Ascending aorta (tissue), 2 donors: ENCODE measurements at regions not wholly inside any gene's neighbourhood (a gene's known extent, or its start where the extent isn't known, plus 50 kb on each side); places are given as distances from the start of the nearest gene placed in this dataset.

Source experiments
- DNase-seq, 2 donors: peaks; one replicate each; pipeline ENCODE4 v3.0.0-alpha.2; 2019; ENCODE audit warnings: low spot score in 2 of 2
- H3K27ac ChIP-seq, 2 donors: fragments of 200-600 bp; sonication (generic); one replicate each; pipeline ENCODE4 v1.5.1; 2016 to 2017; ENCODE audit warnings: mild to moderate bottlenecking in 1 of 2
- H3K27me3 ChIP-seq: fragments of 200-600 bp; sonication (generic); one replicate; pipeline ENCODE4 v1.5.1; 2017
- H3K36me3 ChIP-seq, 2 donors: fragments of 200-600 bp; sonication (generic); one replicate each; pipeline ENCODE4 v1.5.1; 2016
- H3K4me1 ChIP-seq, 2 donors: fragments of 200-600 bp; sonication (generic); one replicate each; pipeline ENCODE4 v1.5.1; 2016 to 2017; ENCODE audit warnings: mild to moderate bottlenecking in 1 of 2
- H3K4me3 ChIP-seq, 2 donors: fragments of 200-600 bp; sonication (generic); one replicate each; pipeline ENCODE4 v1.5.1; 2016 to 2017; ENCODE audit warnings: mild to moderate bottlenecking in 1 of 2
- H3K9me3 ChIP-seq, 2 donors: fragments of 200-600 bp; sonication (generic); one replicate each; pipeline ENCODE4 v1.5.1; 2016
- intact Hi-C: fragments of 100-400 bp; cut with DNase I; formaldehyde crosslinking; loops from one replicate; pipeline ENCODE4 v1.15.1; 2023
- TF ChIP-seq, protein P1 (sequence below), 3 experiments: fragments of 200-600 bp in 2 of 3; fragments of 450-650 bp in 1 of 3; sonication (generic) in 2 of 3; IDR thresholded peaks; one replicate each; pipeline ENCODE4 v1.5.1; 2016 to 2019; ENCODE audit warnings: antibody characterized with exemption in 3 of 3, mild to moderate bottlenecking in 1 of 3, moderate library complexity in 1 of 3

DNA sequence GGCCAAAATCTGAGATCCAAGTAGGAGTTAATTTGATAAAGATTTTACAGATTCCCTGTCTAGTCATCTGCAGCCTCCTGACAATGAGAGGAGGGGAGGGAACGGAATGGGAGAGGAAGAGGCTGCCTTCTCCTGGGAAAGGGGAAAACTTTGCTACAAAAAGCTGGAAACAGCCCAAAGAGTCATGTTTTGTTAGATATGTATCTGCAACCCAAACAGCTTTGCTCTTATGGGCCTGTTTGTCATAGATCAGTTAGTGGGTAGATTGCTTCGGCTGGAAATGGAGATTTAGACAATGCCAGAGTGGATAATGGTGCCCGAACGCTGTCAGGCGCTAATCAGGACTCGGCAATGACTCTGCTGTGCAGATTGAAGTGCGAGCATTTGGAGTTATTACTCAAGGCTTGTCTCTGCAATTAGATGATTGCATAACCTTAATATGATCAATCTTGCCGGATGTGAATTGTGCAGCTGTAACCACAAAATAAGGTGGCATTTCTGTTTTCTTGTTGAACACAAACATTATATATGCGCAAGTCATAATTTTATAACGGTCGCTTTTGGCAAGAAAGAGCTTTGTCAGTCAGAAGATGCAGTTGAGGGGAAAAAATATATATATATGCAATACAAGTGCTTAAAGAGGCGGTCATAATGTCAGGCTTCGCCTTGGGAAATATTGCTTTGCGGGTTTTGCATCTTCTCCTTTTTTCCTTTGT, 92.4 kb upstream of the MAFB start:
- intact Hi-C loops = no loop called here
- Histone ChIP-seq H3K27ac (no peak overlapping the region), H3K27me3 (no peaks in the 10 kb centered on the region), H3K4me1 (peaks cover 4 to 11% of the 10 kb centered on the region in 2 donors), H3K4me3 (no peak overlapping the region), H3K36me3 (no peaks in the 10 kb centered on the region), H3K9me3 (no peaks in the 10 kb centered on the region)
- TF ChIP-seq, protein P1, sequence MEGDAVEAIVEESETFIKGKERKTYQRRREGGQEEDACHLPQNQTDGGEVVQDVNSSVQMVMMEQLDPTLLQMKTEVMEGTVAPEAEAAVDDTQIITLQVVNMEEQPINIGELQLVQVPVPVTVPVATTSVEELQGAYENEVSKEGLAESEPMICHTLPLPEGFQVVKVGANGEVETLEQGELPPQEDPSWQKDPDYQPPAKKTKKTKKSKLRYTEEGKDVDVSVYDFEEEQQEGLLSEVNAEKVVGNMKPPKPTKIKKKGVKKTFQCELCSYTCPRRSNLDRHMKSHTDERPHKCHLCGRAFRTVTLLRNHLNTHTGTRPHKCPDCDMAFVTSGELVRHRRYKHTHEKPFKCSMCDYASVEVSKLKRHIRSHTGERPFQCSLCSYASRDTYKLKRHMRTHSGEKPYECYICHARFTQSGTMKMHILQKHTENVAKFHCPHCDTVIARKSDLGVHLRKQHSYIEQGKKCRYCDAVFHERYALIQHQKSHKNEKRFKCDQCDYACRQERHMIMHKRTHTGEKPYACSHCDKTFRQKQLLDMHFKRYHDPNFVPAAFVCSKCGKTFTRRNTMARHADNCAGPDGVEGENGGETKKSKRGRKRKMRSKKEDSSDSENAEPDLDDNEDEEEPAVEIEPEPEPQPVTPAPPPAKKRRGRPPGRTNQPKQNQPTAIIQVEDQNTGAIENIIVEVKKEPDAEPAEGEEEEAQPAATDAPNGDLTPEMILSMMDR (IDR thresholded peaks at IDR 0.05) = no peak
- no peak for DNase-seq

DNA sequence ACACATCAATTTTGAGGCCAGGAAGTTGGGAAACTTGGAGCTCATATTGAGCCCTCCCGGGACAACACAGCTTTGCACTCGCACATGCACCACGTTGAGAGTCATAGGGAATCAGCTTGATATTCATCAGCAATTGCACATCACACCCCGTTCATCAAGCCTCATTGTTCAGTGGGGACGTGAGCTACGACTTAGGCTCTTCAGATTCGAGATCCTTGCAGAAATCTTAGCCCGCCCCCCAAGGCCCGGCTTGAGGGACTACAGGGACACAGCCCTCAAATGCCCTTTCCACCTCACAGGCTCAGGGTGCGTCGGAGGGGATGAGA, 93.0 kb upstream of the MAFB start:
- H3K27ac ChIP-seq = no peak overlapping the region
- DNase-seq = no peak
- no peaks in the 10 kb centered on the region for H3K36me3 ChIP-seq
- peaks cover 2 to 6% of the 10 kb centered on the region in 2 donors for H3K4me1 ChIP-seq
- no peaks in the 10 kb centered on the region for H3K27me3 ChIP-seq
- intact Hi-C loops = no loop called here
- no peaks in the 10 kb centered on the region for H3K9me3 ChIP-seq
- no peak overlapping the region for H3K4me3 ChIP-seq
- TF ChIP-seq, protein P1 (IDR thresholded peaks at IDR 0.05) = no peak

DNA sequence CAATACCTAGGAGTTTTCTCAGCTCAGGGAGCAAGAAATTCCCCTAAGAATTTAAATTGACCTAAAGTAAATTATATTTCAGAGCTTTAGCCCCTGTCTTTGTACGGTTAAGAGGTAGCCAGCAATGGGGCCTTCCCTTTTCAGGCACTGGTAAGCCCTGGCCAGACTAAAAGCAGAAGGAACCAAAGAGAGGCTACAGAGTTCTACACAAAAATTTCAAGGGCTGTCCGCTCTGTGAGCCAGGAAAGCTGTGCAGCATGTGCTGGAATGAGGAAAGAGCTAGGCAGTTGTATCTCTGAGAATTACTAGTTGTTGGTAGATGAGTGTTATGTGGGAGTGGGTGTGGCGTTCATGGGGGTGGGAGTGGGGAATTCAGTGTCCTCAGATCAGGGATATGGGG, 96.3 kb upstream of the MAFB start:
- Histone ChIP-seq H3K4me3 (no peak overlapping the region), H3K27me3 (no peaks in the 10 kb centered on the region), H3K36me3 (no peaks in the 10 kb centered on the region), H3K4me1 (no peaks in the 10 kb centered on the region), H3K27ac (no peak overlapping the region), H3K9me3 (no peaks in the 10 kb centered on the region)
- TF ChIP-seq, protein P1 (IDR thresholded peaks at IDR 0.05) = no peak
- no peak for DNase-seq
- intact Hi-C loops = no loop called here

DNA sequence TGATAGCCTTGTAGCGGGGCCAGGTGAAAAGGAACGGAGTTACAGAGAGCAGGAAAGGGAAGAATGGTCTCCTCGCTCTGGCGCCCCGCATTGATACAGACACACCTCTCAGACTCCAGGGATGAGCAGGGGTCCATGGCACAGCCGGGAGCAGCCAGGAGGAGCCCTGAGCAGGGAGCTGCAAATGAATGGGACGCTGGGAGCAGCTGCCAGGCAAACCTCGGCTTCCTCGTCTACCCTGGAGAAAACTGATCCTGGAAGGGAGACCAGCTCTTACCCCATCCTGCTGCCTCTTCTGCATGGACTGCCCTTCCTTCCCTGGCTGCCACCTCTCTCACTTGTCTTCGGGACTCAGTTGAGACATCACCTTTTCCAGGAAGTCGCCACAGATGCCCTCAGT, 97.3 kb upstream of the MAFB start:
- intact Hi-C loops = no loop called here
- TF ChIP-seq, protein P1 (IDR thresholded peaks at IDR 0.05) = no peak
- no peaks in the 10 kb centered on the region for H3K27me3 ChIP-seq
- no peaks in the 10 kb centered on the region for H3K9me3 ChIP-seq
- no peak overlapping the region for H3K27ac ChIP-seq
- no peak overlapping the region for H3K4me3 ChIP-seq
- no peaks in the 10 kb centered on the region for H3K36me3 ChIP-seq
- no peaks in the 10 kb centered on the region for H3K4me1 ChIP-seq
- DNase-seq = no peak

DNA sequence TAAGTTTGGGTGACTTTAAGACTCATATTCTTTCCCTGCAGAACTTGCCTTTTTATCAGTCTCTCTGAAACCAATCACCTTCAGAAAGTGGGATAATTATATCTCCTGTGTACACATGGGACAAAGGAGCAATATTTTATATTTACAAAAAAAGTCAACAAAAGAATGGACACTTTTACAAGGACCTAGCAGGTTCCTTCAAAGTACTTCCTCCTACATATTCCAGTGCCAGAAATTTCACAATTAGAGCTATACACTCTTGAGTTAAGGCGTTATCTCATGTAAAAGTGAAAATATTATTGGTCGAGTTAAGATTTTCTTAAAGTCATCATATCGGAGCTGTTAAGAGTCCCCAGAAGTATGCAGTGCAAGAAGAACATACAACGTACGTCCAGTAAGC, 98.9 kb upstream of the MAFB start:
- intact Hi-C loops = no loop called here
- Histone ChIP-seq H3K36me3 (no peaks in the 10 kb centered on the region), H3K27me3 (no peaks in the 10 kb centered on the region), H3K4me3 (no peak overlapping the region), H3K4me1 (no peaks in the 10 kb centered on the region), H3K27ac (no peak overlapping the region), H3K9me3 (no peaks in the 10 kb centered on the region)
- TF ChIP-seq, protein P1 (IDR thresholded peaks at IDR 0.05) = no peak
- DNase-seq = no peak

DNA sequence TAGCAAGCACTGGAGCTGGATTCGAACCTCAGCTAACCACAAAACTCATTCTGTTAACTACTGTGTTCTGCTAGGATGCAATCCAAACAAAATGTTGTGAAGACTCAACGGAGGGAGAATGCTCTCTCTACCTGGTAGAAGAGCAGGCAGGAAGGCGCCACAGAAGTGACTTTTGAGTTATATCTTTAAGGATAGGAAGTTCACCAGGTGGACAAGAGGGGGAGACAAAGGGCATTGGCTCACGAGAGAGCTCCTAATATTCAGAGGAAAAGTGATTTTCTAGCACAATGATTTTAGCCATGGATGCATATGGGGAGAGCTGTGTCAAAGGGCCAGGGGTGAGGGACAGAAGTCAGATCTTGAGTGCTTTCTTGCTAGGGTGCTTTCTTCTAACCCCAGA, 108.4 kb upstream of the MAFB start:
- H3K36me3 ChIP-seq = no peaks in the 10 kb centered on the region
- H3K27me3 ChIP-seq = no peaks in the 10 kb centered on the region
- no peak overlapping the region for H3K27ac ChIP-seq
- TF ChIP-seq, protein P1 (IDR thresholded peaks at IDR 0.05) = peak in 1 of 3 experiments; percentile 55
- no peak overlapping the region for H3K4me3 ChIP-seq
- H3K4me1 ChIP-seq = no peaks in the 10 kb centered on the region
- DNase-seq = no peak
- intact Hi-C loops = no loop called here
- no peaks in the 10 kb centered on the region for H3K9me3 ChIP-seq
